Activated naive CD4-positive, alpha-beta T cell treated with anti-CD3 and anti-CD28 coated beads, Interleukin-2, amount 50 U/mL, for 72 hours (primary cell): ENCODE measurements at regions not wholly inside any gene's neighbourhood (a gene's known extent, or its start where the extent isn't known, plus 50 kb on each side); places are given as distances from the start of the nearest gene placed in this dataset.
"Not testable (repeated sequence)": the region's sequence is repeated elsewhere in the genome, so short reads cannot be mapped to it uniquely, and the experiment has no call there.

Source experiments
- ATAC-seq, 2 donors: fragments of 150-1000 bp; cut with Tn5 transposase; 2 replicates each; pipeline ENCODE4 v1.10.0; 2021; ENCODE audit warnings: mild to moderate bottlenecking in 2 of 2, moderate library complexity in 2 of 2
- DNase-seq, 2 donors: peaks; one replicate each; pipeline ENCODE4 v3.0.0; 2021 to 2022; ENCODE audit warnings: low spot score in 2 of 2
- H3K27ac Mint-ChIP-seq, 2 donors: one replicate each; pipeline ENCODE4 v1.8.0; 2022; ENCODE audit warnings: mild to moderate bottlenecking in 2 of 2, mixed read lengths in 2 of 2
- H3K36me3 Mint-ChIP-seq, 2 donors: one replicate each; pipeline ENCODE4 v1.8.0; 2022; ENCODE audit warnings: mixed read lengths in 2 of 2
- H3K9me3 Mint-ChIP-seq, 2 donors: one replicate each; pipeline ENCODE4 v1.8.0; 2022; ENCODE audit warnings: mixed read lengths in 2 of 2

GRCh38 chr5:72760259-72760658 lies 56.2 kb upstream of the TNPO1 start:
- no peaks in the 10 kb centered on the region for H3K9me3 Mint-ChIP-seq
- DNase-seq (no peak), ATAC-seq (no peak)
- no peak overlapping the region for H3K27ac Mint-ChIP-seq
- H3K36me3 Mint-ChIP-seq = no peaks in the 10 kb centered on the region

- no peak for DNase-seq
- ATAC-seq = no peak
- H3K27ac Mint-ChIP-seq = no peak overlapping the region
- H3K36me3 Mint-ChIP-seq = no peaks in the 10 kb centered on the region
- peaks cover 0 to 1% of the 10 kb centered on the region in 2 donors for H3K9me3 Mint-ChIP-seq
Observed at GRCh38 chr5:72752909-72753308, 63.6 kb upstream of the TNPO1 start.

DNA sequence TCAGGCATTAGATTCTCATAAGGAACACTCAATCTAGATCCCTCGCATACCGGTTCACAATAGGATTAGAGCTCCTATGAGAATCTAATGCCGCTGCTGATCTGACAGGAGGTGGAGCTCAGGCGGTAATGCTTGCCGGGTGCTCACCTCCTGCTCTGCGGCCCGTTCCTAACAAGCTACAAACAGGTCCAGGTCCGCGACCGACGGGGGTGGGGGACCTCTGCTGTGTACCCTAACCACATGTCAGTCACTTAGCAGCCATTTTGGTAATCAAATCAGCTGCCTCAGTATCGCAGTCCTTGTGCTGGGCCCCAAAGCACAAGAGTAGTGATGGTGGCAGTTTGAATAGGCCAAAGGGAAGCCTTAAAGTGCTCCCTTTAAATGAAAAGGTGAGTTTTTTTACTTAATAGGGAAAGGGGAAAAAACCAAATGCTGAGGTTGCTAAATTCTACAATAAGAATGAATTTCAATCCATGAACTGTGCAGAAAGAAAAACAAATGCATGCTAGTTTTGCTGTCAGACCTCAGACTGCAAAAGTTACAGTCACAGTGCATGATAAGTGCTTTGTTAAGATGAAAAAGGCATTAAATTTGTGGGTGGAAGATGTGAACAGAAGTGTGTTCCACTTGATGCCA lies 67.0 kb upstream of the TNPO1 start:
- no peaks in the 10 kb centered on the region for H3K36me3 Mint-ChIP-seq
- no peak overlapping the region for H3K27ac Mint-ChIP-seq
- DNase-seq (no peak), ATAC-seq (no peak)
- peaks cover 0 to 5% of the 10 kb centered on the region in 2 donors for H3K9me3 Mint-ChIP-seq

- no peak overlapping the region for H3K27ac Mint-ChIP-seq
- H3K36me3 Mint-ChIP-seq = no peaks in the 10 kb centered on the region
- DNase-seq (no peak), ATAC-seq (no peak)
- peaks cover 0 to 5% of the 10 kb centered on the region in 2 donors for H3K9me3 Mint-ChIP-seq
Observed at GRCh38 chr5:72747826-72748225, 68.6 kb upstream of the TNPO1 start.

GRCh38 chr5:72746736-72747135 lies 69.7 kb upstream of the TNPO1 start:
- DNase-seq (no peak), ATAC-seq (no peak)
- Mint-ChIP-seq H3K27ac (no peak overlapping the region), H3K9me3 (peaks cover 0 to 5% of the 10 kb centered on the region in 2 donors), H3K36me3 (no peaks in the 10 kb centered on the region)

- H3K9me3 Mint-ChIP-seq = peaks cover 0 to 5% of the 10 kb centered on the region in 2 donors
- no peaks in the 10 kb centered on the region for H3K36me3 Mint-ChIP-seq
- ATAC-seq (no peak), DNase-seq (no peak)
- no peak overlapping the region for H3K27ac Mint-ChIP-seq
Observed at GRCh38 chr5:72744136-72744535, 72.3 kb upstream of the TNPO1 start.

DNA sequence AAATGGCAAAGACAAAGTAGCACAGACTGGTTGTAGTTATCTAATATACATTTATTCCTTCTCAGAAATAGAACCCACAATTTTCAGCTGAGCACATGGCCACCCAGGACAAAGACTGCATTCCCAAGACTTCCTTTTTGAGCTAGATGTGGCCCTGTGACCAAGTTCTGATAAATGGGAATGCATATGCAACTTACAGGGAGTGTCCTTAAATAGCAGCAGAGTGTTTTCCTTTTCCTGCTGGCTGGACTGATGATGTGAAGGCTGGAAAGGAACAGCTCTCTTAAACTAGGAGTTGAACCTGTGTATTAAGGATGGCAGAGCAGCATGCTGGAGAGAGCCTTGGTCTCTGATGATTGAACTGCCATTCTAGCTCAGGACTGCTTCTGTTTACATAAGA lies 74.7 kb upstream of the TNPO1 start:
- Mint-ChIP-seq H3K36me3 (no peaks in the 10 kb centered on the region), H3K9me3 (no peaks in the 10 kb centered on the region), H3K27ac (no peak overlapping the region)
- DNase-seq (no peak), ATAC-seq (no peak)

- DNase-seq (no peak), ATAC-seq (no peak)
- no peak overlapping the region for H3K27ac Mint-ChIP-seq
- peaks cover 0 to 5% of the 10 kb centered on the region in 2 donors for H3K36me3 Mint-ChIP-seq
- H3K9me3 Mint-ChIP-seq = peaks cover 4% of the 10 kb centered on the region in 2 donors
Observed at GRCh38 chr5:72733810-72734209, 82.7 kb upstream of the TNPO1 start.

GRCh38 chr5:72723581-72723980 lies 92.9 kb upstream of the TNPO1 start:
- H3K27ac Mint-ChIP-seq = no peak overlapping the region
- peaks cover 0 to 5% of the 10 kb centered on the region in 2 donors for H3K36me3 Mint-ChIP-seq
- H3K9me3 Mint-ChIP-seq = peaks cover 0 to under 1% of the 10 kb centered on the region in 2 donors
- ATAC-seq (no peak), DNase-seq (no peak)

GRCh38 chr5:72722792-72723452 lies 93.5 kb upstream of the TNPO1 start:
- peaks cover 0 to 5% of the 10 kb centered on the region in 2 donors for H3K36me3 Mint-ChIP-seq
- ATAC-seq = no peak
- H3K9me3 Mint-ChIP-seq = no peaks in the 10 kb centered on the region
- DNase-seq = no peak
- H3K27ac Mint-ChIP-seq = no peak overlapping the region

DNA sequence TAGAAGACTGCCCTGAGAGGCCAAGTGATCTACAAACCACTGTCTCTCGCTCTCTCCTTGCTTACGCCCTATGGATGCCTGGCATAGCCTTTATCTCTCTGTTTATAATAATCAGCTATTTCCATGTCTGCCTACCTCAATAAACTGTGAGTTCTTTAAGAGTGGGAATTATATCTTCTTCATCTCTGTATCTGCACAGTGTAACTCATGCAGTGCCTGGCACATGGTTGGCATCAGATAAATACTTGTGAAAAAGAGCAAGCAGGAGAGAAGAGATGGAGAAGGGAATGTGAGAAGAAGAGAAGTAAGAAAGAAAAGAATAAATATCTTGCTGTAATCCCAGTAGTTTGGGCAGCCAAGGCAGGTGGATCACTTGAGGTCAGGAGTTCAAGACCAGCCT lies 94.6 kb upstream of the TNPO1 start:
- Mint-ChIP-seq H3K27ac (no peak overlapping the region), H3K36me3 (peaks cover 0 to 5% of the 10 kb centered on the region in 2 donors), H3K9me3 (no peaks in the 10 kb centered on the region)
- ATAC-seq (no peak), DNase-seq (no peak)

DNA sequence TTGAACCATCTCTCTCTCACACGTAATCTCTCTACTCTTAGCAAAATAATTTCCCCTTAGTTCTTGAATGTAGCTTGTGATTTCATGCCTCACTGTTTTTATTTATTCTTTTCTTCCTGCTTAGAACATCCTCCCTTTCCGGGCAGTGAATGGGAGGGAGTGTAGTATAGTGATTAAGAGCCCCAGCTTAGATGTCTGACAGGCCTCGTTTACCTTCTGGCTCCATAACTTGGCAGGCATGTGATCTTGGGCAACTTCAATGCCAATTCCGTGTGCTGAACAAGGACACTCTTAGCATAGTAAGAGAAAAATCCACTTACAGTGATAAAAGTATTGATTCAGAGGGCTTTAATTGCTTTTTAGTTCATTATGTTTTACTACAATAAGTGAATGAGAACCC lies 96.3 kb upstream of the TNPO1 start:
- DNase-seq (no peak), ATAC-seq (no peak)
- H3K9me3 Mint-ChIP-seq = no peaks in the 10 kb centered on the region
- H3K36me3 Mint-ChIP-seq = no peaks in the 10 kb centered on the region
- H3K27ac Mint-ChIP-seq = no peak overlapping the region

DNA sequence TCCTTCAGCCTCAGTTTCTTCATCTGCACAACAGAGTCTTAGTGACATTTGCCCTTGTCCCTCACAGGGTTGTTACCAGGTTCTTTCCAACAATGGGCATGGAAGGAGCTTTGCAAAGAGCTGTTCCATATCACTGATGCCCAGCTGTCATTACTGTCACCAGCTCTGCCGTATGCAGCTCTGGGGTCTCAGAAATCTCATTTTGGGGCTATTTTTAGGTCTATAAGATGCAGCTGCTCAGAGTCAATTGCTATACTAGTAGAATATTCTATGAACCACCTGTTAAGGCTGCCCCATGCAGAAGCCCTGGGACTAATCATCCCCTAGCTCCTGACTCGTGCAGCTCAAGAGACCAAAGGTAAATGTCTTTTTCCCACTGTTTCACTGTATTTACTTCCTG lies 105.1 kb upstream of the TNPO1 start:
- H3K9me3 Mint-ChIP-seq = no peaks in the 10 kb centered on the region
- H3K36me3 Mint-ChIP-seq = no peaks in the 10 kb centered on the region
- no peak for ATAC-seq

GRCh38 chr5:72709341-72709740 lies 107.1 kb upstream of the TNPO1 start:
- DNase-seq = no peak
- Mint-ChIP-seq H3K27ac (no peak overlapping the region), H3K9me3 (no peaks in the 10 kb centered on the region), H3K36me3 (no peaks in the 10 kb centered on the region)
- ATAC-seq = no peak

More for the DNA sequence above, 105.1 kb upstream of the TNPO1 start:
- no peak overlapping the region for H3K27ac Mint-ChIP-seq
- no peak for DNase-seq

DNA sequence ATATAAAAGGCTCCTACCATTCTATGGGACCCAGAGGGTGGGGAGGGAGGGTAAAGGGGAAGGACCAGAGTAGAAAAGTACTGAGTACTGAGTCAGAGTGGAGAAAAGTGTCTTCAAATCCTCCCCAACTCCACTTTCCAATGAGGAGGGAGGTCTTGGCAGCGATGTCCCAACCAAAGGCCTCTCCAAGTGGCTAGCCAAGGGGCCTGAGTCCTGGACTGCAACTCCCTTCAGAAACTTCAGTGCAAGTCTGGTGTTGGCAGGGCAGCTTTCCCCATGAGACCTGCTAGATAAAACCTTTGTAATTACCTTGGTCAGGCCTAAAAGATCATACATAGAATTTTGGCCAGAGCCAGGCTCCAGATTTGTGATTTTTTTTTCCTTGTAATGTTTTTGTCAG lies 111.3 kb upstream of the TNPO1 start:
- no peaks in the 10 kb centered on the region for H3K9me3 Mint-ChIP-seq
- ATAC-seq (no peak), DNase-seq (no peak)
- no peaks in the 10 kb centered on the region for H3K36me3 Mint-ChIP-seq
- no peak overlapping the region for H3K27ac Mint-ChIP-seq

DNA sequence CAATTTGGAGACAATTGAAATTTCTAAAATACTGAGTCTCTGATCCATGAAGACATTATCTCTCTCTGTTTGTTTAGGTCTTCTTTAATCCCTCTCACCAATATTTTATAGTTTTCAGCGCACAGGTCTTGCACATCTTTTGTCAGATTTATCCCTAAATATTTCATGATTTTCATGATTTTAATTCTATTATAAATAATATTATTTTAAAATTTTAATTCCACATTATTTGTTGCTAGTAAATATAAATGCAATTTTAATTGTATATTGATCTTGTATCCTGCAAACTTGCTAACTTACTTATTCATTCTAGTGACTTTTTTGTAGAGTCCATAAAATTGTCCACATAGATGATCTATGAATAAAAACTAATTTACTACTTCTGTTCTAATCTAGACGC lies 112.6 kb upstream of the TNPO1 start:
- Mint-ChIP-seq H3K36me3 (no peaks in the 10 kb centered on the region), H3K9me3 (no peaks in the 10 kb centered on the region), H3K27ac (no peak overlapping the region)
- no peak for DNase-seq
- no peak for ATAC-seq

DNA sequence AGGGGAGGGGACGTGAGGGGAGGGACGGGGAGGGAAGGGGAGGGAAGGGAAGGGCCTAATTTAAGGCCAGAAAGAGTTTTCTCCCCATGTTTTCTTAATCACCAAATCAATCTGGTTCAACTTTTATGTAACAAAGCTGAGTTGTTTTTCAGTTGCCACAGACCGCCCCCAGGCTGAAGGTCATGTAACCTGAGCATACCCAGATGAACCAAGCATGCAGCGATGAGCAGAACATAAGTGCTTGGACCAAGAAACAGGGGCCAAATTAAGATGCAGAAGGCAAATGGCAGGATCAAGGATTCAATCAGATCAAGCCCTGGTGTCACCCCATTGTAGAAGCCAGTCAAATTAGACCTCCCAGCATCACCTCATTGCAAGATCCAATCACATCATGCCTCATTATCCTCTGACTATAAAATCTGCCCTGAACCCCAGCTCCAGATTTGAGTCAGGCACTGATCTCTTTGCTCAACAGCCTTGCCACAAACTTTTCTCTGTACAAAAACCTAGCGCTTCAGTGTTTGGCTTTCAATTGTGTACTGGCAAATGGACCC lies 113.5 kb upstream of the TNPO1 start:
- Mint-ChIP-seq H3K27ac (no peak overlapping the region), H3K36me3 (no peaks in the 10 kb centered on the region), H3K9me3 (no peaks in the 10 kb centered on the region)
- DNase-seq = no peak
- ATAC-seq = peak in 1 of 2 donors; percentile 71

GRCh38 chr5:72702105-72702504 lies 114.4 kb upstream of the TNPO1 start:
- not testable (repeated sequence) for H3K9me3 Mint-ChIP-seq, DNase-seq, H3K27ac Mint-ChIP-seq, ATAC-seq, H3K36me3 Mint-ChIP-seq
